Peyer's patch (tissue), 4 donors: ENCODE measurements at regions not wholly inside any gene's neighbourhood (a gene's known extent, or its start where the extent isn't known, plus 50 kb on each side); places are given as distances from the start of the nearest gene placed in this dataset.

ENCODE experiments used
- DNase-seq, 3 donors: peaks; one replicate each; pipeline ENCODE4 v3.0.0-alpha.2; 2017 to 2019
- H3K27ac ChIP-seq, 4 donors: fragments of 200-600 bp; sonication (generic); one replicate each; pipeline ENCODE4 v1.5.1; 2016 to 2019
- H3K27me3 ChIP-seq, 2 donors: fragments of 200-600 bp; sonication (generic); one replicate each; pipeline ENCODE4 v1.5.1; 2019
- H3K36me3 ChIP-seq, 3 donors: fragments of 200-600 bp; sonication (generic); one replicate each; pipeline ENCODE4 v1.5.1; 2016 to 2019
- H3K4me1 ChIP-seq, 4 donors: fragments of 200-600 bp; sonication (generic); one replicate each; pipeline ENCODE4 v1.5.1; 2016 to 2019
- H3K4me3 ChIP-seq, 4 donors: fragments of 200-600 bp; sonication (generic); 1 replicate in 3 of 4; 2 replicates in 1 of 4; pipeline ENCODE4 v1.5.1; 2016 to 2019; ENCODE audit warnings: mild to moderate bottlenecking in 1 of 4
- H3K9me3 ChIP-seq, 4 donors: fragments of 200-600 bp; sonication (generic); one replicate each; pipeline ENCODE4 v1.5.1; 2016 to 2019; ENCODE audit warnings: mild to moderate bottlenecking in 1 of 4
- POLR2A ChIP-seq, 2 donors: fragments of 450-650 bp; IDR thresholded peaks; one replicate each; pipeline ENCODE4 v1.5.1; 2017; ENCODE audit warnings: antibody characterized with exemption in 2 of 2, mild to moderate bottlenecking in 2 of 2, moderate library complexity in 2 of 2
- TF ChIP-seq, protein P1 (sequence below), 6 experiments: fragments of 450-650 bp in 4 of 6; fragments of 200-600 bp in 2 of 6; sonication (generic) in 1 of 6; IDR thresholded peaks; one replicate each; pipeline ENCODE4 v1.5.1; 2017 to 2019; ENCODE audit warnings: antibody characterized with exemption in 6 of 6, mild to moderate bottlenecking in 3 of 6, moderate library complexity in 1 of 6

DNA sequence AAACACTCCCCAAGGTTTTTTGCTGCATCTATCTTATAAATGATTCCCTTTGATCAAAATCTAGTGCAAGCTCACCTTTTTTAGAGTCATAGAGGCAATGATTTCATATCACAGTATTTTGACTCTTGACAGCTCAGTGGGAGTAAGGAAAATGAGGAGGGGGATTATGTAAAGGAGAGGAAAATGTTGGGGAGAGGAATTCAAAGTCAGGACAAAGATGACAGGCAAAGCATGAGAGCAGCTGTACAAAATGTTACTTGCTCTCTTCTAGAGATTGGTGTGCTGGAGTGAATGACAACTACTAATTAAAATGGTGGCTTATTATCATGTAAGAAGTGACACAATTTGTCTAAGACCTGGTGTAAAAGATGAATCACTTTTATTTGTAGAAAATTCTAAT is 644.6 kb upstream of the CHORDC1 start:
- DNase-seq, result no peak
- no peaks in the 10 kb centered on the region for H3K4me1 ChIP-seq
- H3K27me3 ChIP-seq, result no peaks in the 10 kb centered on the region
- no peaks in the 10 kb centered on the region for H3K36me3 ChIP-seq
- TF ChIP-seq, protein P1, sequence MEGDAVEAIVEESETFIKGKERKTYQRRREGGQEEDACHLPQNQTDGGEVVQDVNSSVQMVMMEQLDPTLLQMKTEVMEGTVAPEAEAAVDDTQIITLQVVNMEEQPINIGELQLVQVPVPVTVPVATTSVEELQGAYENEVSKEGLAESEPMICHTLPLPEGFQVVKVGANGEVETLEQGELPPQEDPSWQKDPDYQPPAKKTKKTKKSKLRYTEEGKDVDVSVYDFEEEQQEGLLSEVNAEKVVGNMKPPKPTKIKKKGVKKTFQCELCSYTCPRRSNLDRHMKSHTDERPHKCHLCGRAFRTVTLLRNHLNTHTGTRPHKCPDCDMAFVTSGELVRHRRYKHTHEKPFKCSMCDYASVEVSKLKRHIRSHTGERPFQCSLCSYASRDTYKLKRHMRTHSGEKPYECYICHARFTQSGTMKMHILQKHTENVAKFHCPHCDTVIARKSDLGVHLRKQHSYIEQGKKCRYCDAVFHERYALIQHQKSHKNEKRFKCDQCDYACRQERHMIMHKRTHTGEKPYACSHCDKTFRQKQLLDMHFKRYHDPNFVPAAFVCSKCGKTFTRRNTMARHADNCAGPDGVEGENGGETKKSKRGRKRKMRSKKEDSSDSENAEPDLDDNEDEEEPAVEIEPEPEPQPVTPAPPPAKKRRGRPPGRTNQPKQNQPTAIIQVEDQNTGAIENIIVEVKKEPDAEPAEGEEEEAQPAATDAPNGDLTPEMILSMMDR (IDR thresholded peaks at IDR 0.05), result no peak
- no peak for TF ChIP-seq POLR2A (IDR thresholded peaks at IDR 0.05)
- no peaks in the 10 kb centered on the region for H3K9me3 ChIP-seq
- no peak overlapping the region for H3K4me3 ChIP-seq
- H3K27ac ChIP-seq, result no peak overlapping the region

DNA sequence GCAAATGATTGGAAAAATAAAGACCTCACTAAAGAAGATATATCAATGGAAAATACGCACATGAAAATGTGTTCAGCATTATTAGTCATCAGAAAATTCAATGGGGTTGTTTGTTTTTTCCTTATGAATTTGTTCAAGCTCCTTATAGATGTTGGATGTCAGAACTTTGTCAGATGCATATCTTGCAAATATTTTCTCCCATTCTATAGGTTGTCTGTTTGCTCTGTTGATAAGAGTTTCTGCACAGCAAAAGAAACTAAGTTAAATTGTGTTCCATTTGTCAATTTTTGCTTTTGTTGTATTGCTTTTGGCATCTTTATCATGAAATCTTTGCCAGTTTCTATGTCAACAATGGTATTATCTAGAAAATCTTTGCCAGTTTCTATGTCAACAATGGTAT is 633.9 kb upstream of the CHORDC1 start:
- Histone ChIP-seq H3K27me3 (no peaks in the 10 kb centered on the region), H3K36me3 (no peaks in the 10 kb centered on the region), H3K4me1 (no peaks in the 10 kb centered on the region), H3K4me3 (no peak overlapping the region), H3K27ac (no peak overlapping the region), H3K9me3 (peaks cover 0 to 3% (median 0%) of the 10 kb centered on the region in 4 donors)
- no peak for TF ChIP-seq POLR2A (IDR thresholded peaks at IDR 0.05)
- TF ChIP-seq, protein P1 (IDR thresholded peaks at IDR 0.05), result no peak
- no peak for DNase-seq

DNA sequence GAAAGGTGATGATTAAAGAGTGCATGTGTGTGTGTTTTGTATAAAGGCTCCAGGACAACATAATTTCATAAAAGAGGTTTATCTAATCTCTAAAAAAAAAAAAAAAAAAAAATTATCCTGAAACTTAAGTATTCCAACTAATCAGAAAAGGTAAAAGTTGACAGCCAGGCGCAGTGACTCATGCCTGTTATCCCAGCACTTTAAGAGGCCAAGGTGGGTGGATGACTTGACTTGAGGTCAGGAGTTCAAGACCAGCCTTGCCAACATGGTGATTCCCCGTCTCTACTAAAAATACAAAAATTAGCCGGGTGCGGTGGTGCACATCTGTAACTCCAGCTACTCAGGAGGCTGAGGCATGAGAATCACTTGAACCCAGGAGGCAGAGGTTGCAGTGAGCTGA is 632.7 kb upstream of the CHORDC1 start:
- Histone ChIP-seq H3K4me3 (no peak overlapping the region), H3K4me1 (no peaks in the 10 kb centered on the region), H3K36me3 (no peaks in the 10 kb centered on the region), H3K9me3 (peaks cover 0 to 3% (median 0%) of the 10 kb centered on the region in 4 donors), H3K27ac (no peak overlapping the region), H3K27me3 (no peaks in the 10 kb centered on the region)
- no peak for DNase-seq
- no peak for TF ChIP-seq POLR2A (IDR thresholded peaks at IDR 0.05)
- TF ChIP-seq, protein P1 (IDR thresholded peaks at IDR 0.05), result no peak

DNA sequence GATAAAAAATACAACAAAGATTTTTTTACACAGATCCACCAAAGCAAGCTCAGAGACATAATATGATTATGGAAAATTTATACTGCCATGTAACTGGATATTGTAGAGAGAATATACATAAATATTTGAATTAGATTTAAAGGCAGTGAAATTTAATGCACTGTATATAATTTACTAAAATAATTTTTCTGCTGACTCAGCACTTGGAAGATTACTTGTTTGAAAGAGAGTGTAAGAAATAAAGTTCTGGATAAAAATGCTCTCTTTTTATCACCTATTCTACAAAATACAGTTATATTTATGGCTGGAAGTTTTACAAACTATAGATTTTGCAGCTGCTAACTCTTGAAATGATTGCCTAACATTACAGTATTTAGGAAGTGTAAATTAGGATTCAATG is 628.3 kb upstream of the CHORDC1 start:
- no peaks in the 10 kb centered on the region for H3K36me3 ChIP-seq
- TF ChIP-seq, protein P1 (IDR thresholded peaks at IDR 0.05), result no peak
- no peak for TF ChIP-seq POLR2A (IDR thresholded peaks at IDR 0.05)
- H3K4me1 ChIP-seq, result no peaks in the 10 kb centered on the region
- DNase-seq, result no peak
- H3K27ac ChIP-seq, result no peak overlapping the region
- no peaks in the 10 kb centered on the region for H3K9me3 ChIP-seq
- H3K27me3 ChIP-seq, result no peaks in the 10 kb centered on the region
- H3K4me3 ChIP-seq, result no peak overlapping the region

DNA sequence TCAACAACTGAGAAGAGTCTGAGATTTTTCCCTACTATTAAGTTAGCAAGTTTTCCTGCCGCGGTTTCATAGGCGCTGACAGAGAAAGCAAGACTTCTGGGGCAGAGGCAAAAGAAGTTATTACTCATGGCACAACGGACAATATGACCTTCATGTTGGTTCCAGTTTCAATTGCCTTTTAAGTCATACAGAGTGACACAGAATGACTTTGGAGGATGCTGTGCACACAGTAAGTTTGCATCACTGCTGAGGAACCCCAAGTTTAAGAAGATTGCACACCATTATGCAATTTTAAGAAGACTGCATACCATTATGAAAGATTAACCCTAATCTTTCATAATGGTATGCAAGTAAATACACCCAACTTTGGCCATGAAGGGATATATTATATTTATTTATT is 626.5 kb upstream of the CHORDC1 start:
- H3K4me1 ChIP-seq, result no peaks in the 10 kb centered on the region
- H3K4me3 ChIP-seq, result no peak overlapping the region
- H3K27me3 ChIP-seq, result no peaks in the 10 kb centered on the region
- H3K36me3 ChIP-seq, result no peaks in the 10 kb centered on the region
- TF ChIP-seq, protein P1 (IDR thresholded peaks at IDR 0.05), result no peak
- DNase-seq, result no peak
- H3K9me3 ChIP-seq, result no peaks in the 10 kb centered on the region
- no peak overlapping the region for H3K27ac ChIP-seq

DNA sequence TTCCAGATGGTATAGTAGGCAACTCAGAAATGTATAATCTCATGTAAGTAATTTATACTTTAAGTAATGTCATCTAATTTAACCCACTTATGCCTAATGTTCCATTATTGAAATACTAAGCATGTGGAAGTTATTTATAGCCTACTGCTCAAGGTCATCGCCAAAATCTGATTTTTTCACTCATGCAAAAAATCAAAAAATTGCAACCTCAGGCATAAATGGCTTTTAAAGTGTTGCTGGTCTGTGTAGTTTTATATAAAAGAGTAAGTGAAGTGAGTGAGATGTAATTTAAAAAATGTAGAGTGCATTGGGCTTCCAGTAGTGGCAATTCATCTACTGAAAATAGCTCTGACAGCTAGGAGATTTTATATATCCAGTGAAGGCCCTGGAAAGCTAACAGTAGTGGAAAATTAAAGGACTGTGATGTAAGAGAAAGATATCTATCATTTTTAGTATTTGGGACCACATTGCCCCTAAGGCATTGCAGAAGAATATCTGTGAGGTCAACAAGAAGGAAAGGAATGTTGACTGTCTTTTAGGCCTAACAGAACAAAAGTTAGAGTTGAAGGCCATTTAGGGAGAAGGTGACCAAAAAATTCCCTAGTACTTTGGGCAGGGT is 624.5 kb upstream of the CHORDC1 start:
- Histone ChIP-seq H3K27me3 (no peaks in the 10 kb centered on the region), H3K4me1 (no peaks in the 10 kb centered on the region), H3K36me3 (no peaks in the 10 kb centered on the region), H3K9me3 (no peaks in the 10 kb centered on the region), H3K27ac (no peak overlapping the region), H3K4me3 (no peak overlapping the region)
- DNase-seq, result no peak
- TF ChIP-seq POLR2A (IDR thresholded peaks at IDR 0.05), result no peak
- TF ChIP-seq, protein P1 (IDR thresholded peaks at IDR 0.05), result no peak
